ENCODE measurements at regions not wholly inside any gene's neighbourhood (a gene's known extent, or its start where the extent isn't known, plus 50 kb on each side); places are given as distances from the start of the nearest gene placed in this dataset.

- TF ChIP-seq, protein P1, sequence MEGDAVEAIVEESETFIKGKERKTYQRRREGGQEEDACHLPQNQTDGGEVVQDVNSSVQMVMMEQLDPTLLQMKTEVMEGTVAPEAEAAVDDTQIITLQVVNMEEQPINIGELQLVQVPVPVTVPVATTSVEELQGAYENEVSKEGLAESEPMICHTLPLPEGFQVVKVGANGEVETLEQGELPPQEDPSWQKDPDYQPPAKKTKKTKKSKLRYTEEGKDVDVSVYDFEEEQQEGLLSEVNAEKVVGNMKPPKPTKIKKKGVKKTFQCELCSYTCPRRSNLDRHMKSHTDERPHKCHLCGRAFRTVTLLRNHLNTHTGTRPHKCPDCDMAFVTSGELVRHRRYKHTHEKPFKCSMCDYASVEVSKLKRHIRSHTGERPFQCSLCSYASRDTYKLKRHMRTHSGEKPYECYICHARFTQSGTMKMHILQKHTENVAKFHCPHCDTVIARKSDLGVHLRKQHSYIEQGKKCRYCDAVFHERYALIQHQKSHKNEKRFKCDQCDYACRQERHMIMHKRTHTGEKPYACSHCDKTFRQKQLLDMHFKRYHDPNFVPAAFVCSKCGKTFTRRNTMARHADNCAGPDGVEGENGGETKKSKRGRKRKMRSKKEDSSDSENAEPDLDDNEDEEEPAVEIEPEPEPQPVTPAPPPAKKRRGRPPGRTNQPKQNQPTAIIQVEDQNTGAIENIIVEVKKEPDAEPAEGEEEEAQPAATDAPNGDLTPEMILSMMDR (conservative IDR thresholded peaks at IDR 0.05; ENCODE audit: low read depth in 2 of 2): no peak
- TF ChIP-seq, protein P2, sequence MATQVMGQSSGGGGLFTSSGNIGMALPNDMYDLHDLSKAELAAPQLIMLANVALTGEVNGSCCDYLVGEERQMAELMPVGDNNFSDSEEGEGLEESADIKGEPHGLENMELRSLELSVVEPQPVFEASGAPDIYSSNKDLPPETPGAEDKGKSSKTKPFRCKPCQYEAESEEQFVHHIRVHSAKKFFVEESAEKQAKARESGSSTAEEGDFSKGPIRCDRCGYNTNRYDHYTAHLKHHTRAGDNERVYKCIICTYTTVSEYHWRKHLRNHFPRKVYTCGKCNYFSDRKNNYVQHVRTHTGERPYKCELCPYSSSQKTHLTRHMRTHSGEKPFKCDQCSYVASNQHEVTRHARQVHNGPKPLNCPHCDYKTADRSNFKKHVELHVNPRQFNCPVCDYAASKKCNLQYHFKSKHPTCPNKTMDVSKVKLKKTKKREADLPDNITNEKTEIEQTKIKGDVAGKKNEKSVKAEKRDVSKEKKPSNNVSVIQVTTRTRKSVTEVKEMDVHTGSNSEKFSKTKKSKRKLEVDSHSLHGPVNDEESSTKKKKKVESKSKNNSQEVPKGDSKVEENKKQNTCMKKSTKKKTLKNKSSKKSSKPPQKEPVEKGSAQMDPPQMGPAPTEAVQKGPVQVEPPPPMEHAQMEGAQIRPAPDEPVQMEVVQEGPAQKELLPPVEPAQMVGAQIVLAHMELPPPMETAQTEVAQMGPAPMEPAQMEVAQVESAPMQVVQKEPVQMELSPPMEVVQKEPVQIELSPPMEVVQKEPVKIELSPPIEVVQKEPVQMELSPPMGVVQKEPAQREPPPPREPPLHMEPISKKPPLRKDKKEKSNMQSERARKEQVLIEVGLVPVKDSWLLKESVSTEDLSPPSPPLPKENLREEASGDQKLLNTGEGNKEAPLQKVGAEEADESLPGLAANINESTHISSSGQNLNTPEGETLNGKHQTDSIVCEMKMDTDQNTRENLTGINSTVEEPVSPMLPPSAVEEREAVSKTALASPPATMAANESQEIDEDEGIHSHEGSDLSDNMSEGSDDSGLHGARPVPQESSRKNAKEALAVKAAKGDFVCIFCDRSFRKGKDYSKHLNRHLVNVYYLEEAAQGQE (IDR thresholded peaks at IDR 0.05; ENCODE audit: unreplicated experiment): no peak
- no peak for TF ChIP-seq EZH2phosphoT487 (IDR thresholded peaks at IDR 0.05; ENCODE audit: unreplicated experiment)
- TF ChIP-seq JUNB (IDR thresholded peaks at IDR 0.05; ENCODE audit: unreplicated experiment): no peak
- TF ChIP-seq EZH2 (IDR thresholded peaks at IDR 0.05; ENCODE audit: low read depth, unreplicated experiment): no peak
- TF ChIP-seq POLR2AphosphoS5 (IDR thresholded peaks at IDR 0.05; ENCODE audit: low read depth): no peak
Measured at GRCh38 chr2:866887-867286, 83.8 kb upstream of the SNTG2 start.

All from GM23338 (cell line).